ENCODE measurements at regions not wholly inside any gene's neighbourhood (a gene's known extent, or its start where the extent isn't known, plus 50 kb on each side); places are given as distances from the start of the nearest gene placed in this dataset.
A peak's percentile ranks its signal among the peaks of the same experiment; 100 is the strongest.
"Not testable (repeated sequence)": the region's sequence is repeated elsewhere in the genome, so short reads cannot be mapped to it uniquely, and the experiment has no call there.

DNA sequence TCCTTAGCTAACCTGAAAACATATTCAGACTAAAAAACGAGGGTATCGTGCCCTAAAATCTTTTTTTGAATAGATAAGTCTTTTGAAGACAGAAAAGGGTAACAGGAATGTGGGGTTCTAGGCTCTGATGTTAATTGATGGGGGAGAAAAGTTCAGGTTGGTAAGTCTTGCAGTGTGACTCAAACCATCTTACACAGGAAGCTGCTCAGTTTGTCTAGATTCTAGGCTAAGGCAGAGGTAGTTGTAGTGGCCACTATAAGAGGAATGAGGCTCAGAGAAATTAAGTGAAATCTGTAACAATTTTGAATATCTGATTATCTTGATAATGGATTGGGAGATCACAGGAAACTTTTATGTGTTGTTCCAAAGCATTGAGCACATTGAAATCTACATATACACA lies 267.9 kb downstream of the PDCD6IP start:
- DNase-seq: no peak

DNA sequence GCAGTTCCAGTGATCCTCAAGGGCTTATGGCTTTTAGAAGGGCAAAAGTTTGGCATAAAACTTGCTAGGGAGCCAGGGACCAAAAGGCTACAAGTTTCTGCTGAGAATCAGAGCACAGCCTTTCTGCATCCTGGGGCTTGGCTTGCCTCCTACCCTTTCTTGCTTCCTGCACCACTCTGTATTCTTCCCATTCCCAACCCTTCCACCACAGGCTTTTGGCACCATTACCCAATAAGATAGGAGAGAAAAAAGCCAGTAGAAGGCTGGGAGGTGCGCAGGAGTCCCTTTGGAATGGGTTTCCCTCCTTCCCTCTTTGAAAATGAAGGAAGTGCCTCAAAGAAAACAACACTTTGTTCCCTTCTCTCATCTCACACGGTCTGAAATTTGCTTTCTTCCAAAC lies 268.6 kb downstream of the PDCD6IP start:
- DNase-seq: no peak

DNA sequence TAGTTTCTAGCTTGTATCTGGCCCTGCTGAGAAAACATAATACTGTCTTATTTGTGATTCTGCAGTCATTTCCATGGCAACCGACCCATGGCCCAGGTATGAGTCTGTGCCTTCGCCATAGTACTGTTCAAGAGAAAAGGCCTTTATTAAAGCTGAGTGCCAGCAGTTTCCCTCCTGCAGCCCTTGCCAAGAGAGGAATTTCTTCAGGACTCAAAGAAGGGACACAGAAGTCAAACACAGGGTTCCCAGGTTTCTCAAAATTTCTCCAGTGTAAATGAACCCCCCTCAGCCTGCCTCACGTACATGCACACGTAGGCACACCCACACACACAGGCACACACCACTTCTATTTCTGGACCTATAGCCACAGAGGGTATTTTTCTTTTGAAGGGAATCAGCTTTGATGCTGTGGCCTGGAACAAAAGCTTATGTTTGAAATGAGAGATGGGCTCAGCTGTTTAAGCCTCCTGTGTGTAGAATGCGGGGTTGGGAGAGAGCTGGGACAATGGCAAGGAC lies 269.2 kb downstream of the PDCD6IP start:
- DNase-seq: peak in 1 of 3 experiments; percentile 2

DNA sequence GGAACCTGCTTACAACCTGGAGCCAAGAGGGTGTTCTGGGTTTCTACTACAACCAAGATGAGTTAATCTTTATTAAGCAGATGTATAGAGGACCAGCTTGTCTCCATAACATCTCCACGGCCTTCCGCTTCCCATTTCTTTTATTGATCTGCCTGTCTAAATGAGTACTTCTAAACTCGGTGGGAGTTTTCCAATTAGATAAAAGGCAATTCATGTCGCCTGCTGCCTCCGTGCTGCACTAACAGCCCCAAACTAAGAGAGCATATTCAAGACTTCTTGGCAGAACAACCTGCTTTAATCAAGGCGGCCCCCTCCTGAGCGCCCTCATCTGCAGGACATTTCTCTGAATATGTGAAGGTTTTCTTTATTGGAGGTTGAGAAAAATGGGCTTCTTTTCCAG lies 270.1 kb downstream of the PDCD6IP start:
- no peak for DNase-seq

DNA sequence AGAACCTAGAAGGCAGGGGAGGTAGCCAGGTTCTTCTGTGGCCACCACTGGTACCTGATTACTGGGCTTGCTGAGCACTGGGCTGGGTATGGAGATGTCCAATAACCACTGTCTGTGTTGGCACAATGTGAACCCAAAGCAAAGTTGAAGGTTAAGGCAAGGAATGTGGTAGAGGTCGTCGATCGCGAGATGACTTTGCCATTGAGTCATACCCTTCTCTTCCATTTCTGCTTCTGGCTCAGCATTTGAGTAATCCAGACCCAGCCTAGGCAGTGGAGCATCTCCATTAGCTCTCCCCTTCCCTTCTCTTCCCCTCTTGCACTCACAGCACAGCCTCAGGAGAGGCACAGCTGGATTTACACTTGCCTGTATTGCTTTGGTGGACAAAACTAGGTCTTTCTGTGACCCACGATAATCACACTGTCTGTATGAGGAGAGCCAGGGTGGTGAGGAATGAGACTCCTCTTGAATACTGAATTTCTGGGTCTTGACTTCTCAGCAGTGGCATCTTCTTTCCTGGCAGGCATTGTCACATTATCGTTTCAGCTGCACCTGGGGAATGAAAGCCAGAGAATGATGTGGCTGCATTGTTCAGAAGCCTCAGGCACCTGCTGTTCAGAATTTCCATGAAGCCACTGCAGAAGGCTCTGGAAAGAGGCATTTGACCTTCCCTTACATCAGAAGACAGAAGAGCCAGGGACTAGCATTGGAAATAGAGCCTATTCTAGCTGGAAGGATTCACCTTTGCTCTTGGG lies 272.6 kb downstream of the PDCD6IP start:
- no peak for DNase-seq

DNA sequence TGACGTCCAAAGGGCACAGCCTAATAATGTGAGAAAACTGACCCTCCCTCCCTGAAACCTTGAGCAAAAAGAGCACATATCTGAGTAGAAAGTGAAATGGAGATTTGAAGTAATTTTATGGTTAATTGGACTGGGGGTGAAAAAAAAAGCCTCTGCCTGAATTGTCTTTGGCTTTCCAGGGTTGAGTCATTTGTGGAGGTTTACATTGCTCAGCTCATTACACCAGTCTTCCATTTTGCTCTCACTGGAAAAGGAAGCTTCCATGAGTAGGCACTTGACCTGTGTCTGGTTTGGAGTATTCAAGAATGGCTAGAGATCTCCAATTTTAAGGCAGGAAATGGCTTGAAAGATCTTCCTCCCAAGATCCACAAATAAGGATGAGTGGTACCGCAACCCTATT lies 273.9 kb downstream of the PDCD6IP start:
- DNase-seq: no peak

DNA sequence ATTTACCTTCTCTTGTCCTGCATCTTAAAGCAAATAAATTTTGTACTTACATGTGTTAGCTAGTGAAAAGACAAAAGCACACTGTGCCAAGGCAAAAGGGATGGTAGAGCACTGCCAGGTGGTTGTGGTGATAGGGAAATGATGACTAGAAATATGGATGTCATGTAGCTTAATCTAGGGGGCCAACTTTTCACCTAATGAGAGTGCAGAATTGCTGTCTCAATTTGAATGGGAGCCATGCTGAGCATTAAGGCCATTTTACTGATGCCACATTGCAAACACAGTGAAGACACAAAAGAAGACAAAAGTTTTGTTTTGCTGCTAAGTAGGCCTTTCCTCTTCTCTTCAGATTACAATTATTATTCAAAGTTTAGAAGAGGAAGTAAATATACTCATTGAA lies 274.7 kb downstream of the PDCD6IP start:
- no peak for DNase-seq

DNA sequence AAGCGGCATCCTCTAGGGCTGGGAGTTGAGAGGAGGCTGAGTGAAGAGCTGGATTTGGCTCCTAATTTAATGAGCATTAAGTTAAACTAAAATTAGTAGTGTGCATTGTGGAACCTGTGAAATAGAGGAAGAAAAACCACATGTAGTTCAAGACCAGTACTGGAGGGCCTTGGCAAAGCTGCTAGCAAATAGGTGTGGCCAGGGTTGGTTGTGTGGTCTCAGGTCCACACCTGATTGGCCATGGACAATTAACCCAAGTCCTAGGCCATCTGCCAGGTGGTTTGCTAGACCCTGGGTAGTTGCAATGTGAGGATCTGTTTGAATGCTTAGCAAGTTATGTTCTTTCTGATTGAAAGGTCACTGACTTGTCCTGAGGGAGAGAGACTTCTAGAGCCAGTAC lies 275.5 kb downstream of the PDCD6IP start:
- DNase-seq: no peak

DNA sequence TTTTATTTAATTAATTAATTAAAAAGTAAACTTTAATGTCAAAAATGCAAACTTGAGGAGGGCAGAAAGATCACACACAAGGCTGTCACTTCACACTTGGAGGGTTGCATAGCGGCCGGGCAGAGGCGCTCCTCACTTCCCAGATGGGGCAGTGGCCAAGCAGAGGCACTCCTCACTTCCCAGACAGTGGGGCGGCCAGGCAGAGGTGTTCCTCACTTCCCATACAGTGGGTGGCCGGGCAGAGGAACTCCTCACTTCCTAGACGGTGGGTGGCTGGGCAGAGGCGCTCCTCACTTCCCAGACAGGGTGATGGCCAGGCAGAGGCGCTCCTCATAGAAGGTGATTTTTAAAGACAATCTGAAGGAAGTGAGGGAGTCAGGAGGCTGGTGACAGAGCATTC lies 277.5 kb downstream of the PDCD6IP start:
- no peak for DNase-seq

DNA sequence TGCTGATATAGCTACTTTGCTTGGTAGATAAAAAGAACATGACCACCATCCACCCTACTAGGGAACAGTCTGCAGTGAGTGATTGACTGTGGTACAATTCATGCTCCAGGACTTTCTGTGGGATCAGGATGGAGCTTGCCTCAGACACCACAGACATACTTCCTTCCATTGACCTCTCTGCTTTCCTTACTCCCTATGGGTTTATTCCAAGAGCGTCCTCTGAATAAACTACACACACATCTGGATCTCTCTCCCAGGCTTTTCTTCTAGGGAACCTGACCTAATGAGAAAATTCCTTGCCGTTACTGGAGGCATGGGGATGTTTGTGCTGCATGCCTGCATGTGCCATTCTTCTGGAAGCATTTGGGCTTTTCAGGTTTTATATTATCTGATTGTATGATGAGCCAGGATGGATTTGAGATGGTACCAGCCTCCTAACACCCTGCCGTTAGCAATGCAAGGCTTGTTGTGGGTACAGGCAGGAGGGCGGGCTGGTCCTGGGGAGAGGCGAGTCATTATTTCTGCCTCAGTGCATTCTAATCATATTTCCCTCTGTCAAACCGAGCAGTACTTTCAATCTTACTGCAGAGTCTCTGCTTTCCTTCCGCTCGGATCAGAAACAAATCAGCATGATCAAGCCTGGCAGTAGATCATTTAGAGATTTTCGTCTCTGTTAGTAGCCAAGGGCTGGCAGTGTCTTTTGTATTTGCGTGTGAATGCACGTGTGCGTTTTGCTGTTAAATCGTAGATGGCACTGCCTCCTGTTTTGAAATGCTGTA lies 279.2 kb downstream of the PDCD6IP start:
- DNase-seq: no peak

DNA sequence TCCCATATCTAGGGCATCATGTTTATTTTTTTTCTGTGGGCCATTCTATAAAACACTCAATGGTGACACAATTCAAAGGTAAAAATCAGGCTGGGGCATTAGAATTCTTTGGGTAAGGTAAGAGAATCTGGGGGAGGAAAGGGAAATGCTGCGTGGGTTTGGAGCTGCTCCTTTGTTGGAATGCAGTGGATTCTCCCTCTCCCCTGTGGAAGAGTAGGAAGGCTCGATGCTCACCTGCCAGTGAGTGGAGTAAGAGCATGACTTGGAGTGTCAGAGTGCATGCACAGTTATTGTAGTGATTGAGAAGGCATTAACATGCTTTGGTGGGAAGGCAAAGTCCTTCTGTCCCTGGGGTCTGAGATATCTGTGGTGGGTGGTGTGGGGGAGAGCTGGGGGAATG lies 280.0 kb downstream of the PDCD6IP start:
- no peak for DNase-seq

DNA sequence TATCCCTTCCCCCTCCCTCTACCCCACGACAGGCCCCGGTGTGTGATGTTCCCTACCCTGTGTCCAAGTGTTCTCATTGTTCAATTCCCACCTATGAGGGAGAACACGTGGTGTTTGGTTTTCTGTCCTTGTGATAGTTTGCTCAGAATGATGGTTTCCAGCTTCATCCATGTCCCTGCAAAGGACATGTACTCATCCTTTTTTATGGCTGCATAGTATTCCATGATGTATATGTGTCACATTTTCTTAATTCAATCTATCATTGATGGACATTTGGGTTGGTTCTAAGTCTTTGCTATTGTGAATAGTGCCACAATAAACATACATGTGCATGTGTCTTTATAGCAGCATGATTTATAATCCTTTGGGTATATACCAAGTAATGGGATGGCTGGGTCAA lies 281.4 kb downstream of the PDCD6IP start:
- DNase-seq: not testable (repeated sequence)

DNA sequence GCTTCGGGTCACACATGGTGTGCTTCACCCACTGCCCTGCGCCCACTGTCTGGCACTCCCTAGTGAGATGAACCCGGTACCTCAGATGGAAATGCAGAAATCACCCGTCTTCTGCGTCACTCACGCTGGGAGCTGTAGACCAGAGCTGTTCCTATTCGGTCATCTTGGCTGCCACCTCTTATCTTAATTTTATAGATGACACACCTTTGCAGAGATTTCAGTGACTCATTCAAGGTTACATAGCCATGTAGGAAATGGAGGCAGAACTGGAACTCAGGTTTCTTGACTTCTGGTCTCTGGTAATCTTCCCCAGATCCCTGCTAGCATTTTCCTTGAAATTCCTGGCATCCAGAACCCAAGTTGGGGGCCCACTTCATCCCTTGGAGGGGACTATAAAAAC lies 291.9 kb downstream of the PDCD6IP start:
- not testable (repeated sequence) for DNase-seq

DNA sequence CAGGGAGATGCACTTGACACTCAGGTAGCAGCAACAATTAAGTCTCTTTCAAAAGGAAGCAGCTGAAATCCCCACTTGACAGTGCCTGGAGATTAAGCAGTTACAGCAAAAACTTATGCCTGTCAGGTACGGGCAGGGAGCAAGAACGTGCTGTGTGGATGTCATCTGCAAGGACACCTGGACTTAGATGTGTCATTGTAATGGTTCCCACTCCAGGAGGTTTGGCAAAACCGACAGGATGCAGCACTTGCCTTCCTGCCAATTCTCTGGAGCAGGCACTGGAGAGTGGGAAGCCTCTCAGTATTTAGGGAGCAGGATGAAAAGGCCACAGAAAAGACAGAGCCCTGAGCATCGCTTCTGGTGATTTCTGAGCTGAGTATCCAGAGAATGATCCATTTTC lies 292.4 kb downstream of the PDCD6IP start:
- DNase-seq: peak; percentile 1 to 26 (median 9)

DNA sequence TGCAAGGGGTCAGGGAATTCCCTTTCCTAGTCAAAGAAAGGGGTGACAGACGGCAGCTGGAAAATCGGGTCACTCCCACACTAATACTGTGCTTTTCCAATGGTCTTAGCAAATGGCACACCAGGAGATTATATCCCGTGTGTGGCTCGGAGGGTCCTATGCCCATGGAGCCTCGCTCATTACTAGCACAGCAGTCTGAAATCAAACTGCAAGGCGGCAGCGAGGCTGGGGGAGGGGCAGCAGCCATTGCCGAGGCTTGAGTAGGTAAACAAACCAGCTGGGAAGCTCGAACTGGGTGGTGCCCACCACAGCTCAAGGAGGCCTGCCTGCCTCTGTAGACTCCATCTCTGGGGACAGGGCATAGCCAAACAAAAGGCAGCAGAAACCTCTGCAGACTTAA lies 295.9 kb downstream of the PDCD6IP start:
- not testable (repeated sequence) for DNase-seq

DNA sequence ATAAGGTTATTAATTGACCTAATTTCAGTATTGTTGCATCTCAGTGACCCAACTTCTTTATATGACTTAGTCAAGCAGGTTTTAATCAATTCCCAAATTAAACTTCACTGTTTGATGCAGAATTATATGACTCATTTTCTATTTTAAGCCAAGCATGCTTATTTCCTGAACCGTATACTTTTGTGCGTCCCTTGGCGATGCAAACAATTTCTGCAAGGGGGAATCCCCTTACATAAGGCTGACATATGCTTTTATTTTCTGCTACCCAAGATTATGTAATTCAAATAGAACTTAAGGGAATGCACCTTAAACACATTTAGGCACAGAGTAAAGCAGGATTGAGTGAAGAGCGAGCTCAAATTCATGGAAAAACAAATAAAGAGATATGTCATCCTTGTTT lies 303.9 kb downstream of the PDCD6IP start:
- no peak for DNase-seq

DNA sequence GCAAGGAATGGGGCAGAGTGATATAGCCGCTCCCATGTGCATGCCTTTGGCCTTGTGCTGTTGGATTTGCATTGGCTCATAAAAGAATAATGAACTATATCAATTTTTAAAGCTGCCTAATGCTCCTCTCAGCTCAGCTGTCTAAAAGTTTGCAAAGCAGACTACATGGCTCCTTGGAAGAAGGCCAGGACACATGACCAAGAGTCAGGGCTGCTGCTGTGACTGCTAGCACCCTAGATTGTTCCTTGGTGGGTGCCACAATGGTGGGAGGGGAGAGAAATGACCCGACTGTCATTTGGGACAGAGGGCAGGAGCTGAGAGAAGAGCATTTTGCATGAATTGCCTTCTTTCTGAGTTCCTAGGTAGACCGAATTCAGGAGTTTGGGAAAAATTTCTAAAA lies 307.9 kb downstream of the PDCD6IP start:
- no peak for DNase-seq

DNA sequence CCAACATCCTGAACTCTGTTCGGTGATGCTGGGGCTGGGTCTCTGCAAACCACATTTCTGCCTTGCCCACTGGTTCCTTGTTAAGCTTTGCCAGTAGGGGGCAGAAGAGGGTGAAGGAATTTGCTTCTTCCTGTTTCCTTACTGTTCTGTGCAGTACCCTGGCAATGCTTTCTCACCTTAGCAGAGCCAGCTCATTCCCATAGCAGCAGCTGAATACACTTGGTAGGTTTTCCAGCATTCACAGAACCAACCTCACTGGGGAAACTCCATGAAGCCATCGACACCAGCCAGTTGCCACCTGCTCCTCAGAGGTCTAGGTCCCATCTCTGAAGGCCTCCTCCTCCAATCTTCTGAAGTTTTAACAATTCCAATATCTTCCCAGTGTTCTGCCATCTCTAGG lies 308.4 kb downstream of the PDCD6IP start:
- peak in 2 of 3 experiments; percentile 34 to 46 for DNase-seq

DNA sequence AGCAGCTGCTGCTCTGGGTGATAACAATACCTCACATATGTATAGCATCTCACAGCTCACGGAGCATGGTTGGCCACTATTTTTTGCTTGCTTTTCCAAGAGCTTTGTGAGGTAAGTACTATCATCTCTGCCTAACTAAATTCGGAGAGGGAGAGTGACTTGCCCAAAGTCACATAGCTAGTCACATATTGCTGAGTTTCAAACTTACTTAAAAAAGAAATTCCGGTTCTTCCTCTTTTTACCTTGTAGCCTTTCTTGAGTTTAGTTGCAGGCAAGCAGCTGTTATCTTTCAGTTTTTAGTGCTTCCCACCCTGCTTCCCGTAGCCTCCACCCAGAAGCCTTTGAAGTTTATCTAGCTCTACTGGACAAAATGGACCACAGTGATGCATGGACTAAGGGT lies 309.2 kb downstream of the PDCD6IP start:
- no peak for DNase-seq

DNA sequence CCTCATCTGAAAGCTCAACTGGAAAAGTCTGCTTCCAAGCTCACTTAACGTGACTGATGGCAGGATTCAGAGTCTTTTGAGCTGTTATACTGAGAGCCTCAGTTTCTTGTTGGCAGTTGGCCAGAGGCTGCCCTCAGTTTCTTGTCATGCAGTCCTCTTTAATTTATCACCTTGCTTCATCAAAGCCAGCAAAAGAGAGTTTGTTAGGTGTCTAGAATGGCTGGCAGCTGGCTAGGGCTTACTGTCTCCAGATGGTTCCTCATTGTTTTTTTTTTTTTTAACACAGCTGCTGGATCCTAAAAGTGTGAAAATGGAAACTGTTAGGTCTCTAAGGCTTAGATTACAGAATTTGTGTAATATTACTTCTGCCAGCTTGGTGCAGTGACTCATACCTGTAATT lies 310.6 kb downstream of the PDCD6IP start:
- no peak for DNase-seq

DNA sequence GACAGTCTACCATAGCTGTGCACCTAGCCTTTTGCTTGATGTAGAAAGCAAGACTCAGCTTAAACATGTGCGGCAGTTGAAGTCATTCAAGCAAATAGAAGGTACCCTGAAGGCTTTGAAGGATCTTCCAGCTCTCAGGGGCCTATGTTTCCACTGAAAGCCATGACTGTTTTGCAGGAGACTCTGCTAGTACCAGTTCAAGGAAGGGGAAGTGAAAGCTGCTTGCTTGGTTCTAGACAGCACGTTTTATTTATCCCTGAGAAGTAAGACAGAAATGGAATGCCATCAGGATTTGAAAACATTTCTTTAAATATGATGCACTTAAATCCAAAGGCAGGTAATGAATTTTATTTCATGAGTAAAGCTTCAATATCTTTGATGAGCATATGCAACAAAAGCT lies 311.4 kb downstream of the PDCD6IP start:
- no peak for DNase-seq

DNA sequence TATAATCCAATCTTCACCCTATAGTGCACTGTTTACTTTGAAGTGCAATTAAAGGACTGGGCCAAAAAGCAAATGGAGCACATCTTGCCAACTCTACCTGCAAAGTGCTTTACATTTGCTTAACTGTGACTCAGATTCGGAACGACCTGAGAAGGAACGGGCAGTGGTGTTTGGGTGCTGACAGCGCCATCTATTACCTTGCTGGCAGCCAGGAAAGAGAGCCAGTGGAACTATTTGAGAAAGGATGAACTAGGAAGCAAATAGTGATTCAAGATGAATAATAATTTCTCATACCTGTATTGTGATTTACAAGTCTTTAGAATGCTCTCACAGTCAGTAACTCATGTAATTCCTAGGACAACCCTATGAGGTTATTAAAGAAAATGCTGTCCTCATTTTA lies 312.9 kb downstream of the PDCD6IP start:
- DNase-seq: no peak

DNA sequence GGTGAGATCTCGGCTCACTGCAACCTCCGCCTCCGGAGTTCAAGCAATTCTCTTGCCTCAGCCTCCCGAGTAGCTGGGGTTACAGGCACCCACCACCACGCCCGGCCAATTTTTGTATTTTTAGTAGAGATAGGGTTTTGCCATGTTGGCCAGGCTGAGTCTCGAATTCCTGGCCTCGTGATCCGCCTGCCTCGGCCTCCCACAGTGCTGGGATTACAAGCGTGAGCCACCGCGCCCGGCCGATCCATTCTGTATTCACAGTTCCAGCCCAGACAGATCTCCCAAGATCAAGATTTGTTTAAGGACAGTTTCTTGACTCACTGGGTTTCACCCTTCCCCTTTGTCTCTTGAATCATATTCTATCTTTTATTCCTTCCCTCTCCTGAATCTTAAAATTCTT lies 313.8 kb downstream of the PDCD6IP start:
- not testable (repeated sequence) for DNase-seq

DNA sequence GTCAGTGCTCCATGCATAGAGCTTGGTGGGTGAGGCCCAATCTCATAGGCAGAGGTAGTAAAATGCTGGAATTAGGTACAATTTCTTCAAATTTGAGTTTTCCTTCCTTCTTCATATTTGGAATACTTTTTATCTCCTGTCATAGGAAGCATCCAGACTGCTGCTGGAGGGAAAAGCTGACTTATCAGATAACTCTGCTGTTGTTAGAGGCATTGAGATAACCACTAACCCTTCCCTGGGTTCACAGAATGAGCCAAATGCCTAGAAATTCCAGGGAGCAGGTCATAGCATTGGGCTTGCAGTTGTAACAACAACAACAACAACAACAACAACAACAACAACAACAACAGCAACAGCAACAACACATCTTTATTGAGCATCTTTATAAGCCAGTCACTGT lies 332.7 kb downstream of the PDCD6IP start:
- DNase-seq: no peak
